ENCODE measurements at regions not wholly inside any gene's neighbourhood (a gene's known extent, or its start where the extent isn't known, plus 50 kb on each side); places are given as distances from the start of the nearest gene placed in this dataset.
A peak's percentile ranks its signal among the peaks of the same experiment; 100 is the strongest.

DNA sequence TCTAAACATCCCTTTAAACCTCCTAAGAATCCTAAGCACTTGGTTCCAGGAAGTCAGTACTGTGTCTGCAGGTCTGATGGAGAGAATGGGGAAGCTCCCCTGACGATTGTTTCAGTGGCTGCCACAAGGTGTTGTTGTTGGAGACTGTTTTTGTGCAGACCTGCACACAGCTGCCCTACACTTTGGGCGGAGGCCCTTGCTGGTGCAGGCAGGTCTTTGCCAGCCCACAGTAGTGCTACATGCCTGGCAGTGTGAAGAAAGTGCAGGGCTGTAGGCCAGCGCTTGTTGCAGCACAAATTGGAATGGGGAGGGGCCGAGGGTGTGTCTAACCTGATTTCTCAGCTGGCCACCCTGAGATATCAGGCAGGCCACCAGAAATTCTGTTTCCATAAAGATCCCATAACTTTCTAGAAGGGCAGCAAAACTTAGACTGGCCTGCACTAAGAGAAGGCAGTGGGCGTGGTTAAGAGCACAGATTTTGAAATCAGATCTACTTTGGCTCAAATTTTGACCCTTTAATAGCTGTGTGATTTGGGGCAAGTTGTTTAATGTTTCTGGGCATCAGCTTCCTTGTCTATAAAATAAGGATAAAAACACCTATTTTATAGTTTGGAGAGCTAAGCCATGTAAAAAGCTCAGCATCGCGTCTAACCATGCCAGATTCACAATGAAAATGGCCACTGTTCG, 83.7 kb upstream of the SLC1A4 start:
- Mint-ChIP-seq H3K27me3 (ENCODE audit: insufficient read depth, unreplicated experiment) (no peaks in the 10 kb centered on the region), H3K36me3 (ENCODE audit: insufficient read depth, unreplicated experiment) (no peaks in the 10 kb centered on the region), H3K4me1 (ENCODE audit: insufficient read depth, unreplicated experiment) (peaks cover 11% of the 10 kb centered on the region), H3K4me3 (ENCODE audit: unreplicated experiment) (no peak overlapping the region), H3K27ac (ENCODE audit: low read depth, unreplicated experiment) (no peak overlapping the region), H3K9me3 (ENCODE audit: unreplicated experiment) (no peaks in the 10 kb centered on the region)
- TF ChIP-seq, protein P1, sequence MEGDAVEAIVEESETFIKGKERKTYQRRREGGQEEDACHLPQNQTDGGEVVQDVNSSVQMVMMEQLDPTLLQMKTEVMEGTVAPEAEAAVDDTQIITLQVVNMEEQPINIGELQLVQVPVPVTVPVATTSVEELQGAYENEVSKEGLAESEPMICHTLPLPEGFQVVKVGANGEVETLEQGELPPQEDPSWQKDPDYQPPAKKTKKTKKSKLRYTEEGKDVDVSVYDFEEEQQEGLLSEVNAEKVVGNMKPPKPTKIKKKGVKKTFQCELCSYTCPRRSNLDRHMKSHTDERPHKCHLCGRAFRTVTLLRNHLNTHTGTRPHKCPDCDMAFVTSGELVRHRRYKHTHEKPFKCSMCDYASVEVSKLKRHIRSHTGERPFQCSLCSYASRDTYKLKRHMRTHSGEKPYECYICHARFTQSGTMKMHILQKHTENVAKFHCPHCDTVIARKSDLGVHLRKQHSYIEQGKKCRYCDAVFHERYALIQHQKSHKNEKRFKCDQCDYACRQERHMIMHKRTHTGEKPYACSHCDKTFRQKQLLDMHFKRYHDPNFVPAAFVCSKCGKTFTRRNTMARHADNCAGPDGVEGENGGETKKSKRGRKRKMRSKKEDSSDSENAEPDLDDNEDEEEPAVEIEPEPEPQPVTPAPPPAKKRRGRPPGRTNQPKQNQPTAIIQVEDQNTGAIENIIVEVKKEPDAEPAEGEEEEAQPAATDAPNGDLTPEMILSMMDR (IDR thresholded peaks at IDR 0.05; ENCODE audit: unreplicated experiment), result no peak
- BruUV-seq (replicated peaks), result no TSS peak
- POLR2A ChIA-PET, result interaction anchor here (0.5 to 2.1 kb wide), 7 partner anchors 12 to 381 kb away, joined by 3 to 12 read pairs (median 3); partner anchors contain the start of genes ACTR2, AFTPH, CEP68 and RAB1A
- CTCF ChIA-PET, result interaction anchor here (0.6 to 1.7 kb wide), 8 partner anchors 9 to 1715 kb away, joined by 3 to 5 read pairs (median 4); no protein-coding TSS in a partner anchor
- intact Hi-C loops (cut with micrococcal nuclease), result no loop called here
- peak; percentile 58 for DNase-seq (ENCODE audit: unreplicated experiment)

DNA sequence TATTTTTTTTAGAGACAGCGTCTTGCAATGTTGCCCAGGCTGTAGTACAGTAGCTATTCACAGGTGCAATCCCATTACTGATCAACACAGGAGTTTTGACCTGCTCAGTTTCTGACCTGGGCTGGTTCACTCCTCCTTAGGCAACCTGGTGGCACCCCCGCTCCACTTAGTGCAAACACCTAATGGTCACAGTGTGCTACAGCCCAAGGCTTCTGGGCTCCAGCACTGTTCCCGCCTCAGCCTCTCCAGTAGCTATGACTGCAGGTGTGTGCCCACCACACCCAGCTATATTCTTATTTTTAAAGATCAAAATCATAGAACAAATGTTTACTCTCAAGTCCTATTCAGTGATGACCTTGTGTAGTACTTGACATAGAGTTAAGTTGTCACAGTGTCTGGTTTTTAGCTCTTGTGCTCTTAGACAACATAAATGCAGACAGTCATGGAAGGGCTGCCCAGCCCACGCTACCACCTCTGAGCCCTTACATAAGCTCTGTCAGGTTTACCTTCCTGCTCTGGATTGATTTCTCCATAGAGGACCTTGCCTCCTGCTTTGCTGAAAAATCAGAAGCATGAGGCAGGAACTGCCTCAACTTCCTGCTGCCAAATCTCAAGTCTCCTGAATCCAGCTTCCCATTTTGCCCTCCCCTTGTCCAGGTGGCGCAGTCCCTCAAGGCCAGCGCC, 82.2 kb upstream of the SLC1A4 start:
- Mint-ChIP-seq H3K4me3 (ENCODE audit: unreplicated experiment) (no peak overlapping the region), H3K4me1 (ENCODE audit: insufficient read depth, unreplicated experiment) (peaks cover 11% of the 10 kb centered on the region), H3K36me3 (ENCODE audit: insufficient read depth, unreplicated experiment) (no peaks in the 10 kb centered on the region), H3K9me3 (ENCODE audit: unreplicated experiment) (no peaks in the 10 kb centered on the region), H3K27ac (ENCODE audit: low read depth, unreplicated experiment) (no peak overlapping the region), H3K27me3 (ENCODE audit: insufficient read depth, unreplicated experiment) (no peaks in the 10 kb centered on the region)
- TF ChIP-seq, protein P1 (IDR thresholded peaks at IDR 0.05; ENCODE audit: unreplicated experiment), result no peak
- BruUV-seq (replicated peaks), result no TSS peak
- no peak for DNase-seq (ENCODE audit: unreplicated experiment)
- POLR2A ChIA-PET, result interaction anchor here (0.6 to 2.1 kb wide), 4 partner anchors 149 to 323 kb away, joined by 3 to 12 read pairs (median 3); partner anchors contain the start of genes ACTR2 and CEP68
- CTCF ChIA-PET, result interaction anchor here (0.5 to 1.7 kb wide), 10 partner anchors 10 to 571 kb away, joined by 3 to 5 read pairs (median 3); no protein-coding TSS in a partner anchor
- intact Hi-C loops (cut with micrococcal nuclease), result no loop called here

DNA sequence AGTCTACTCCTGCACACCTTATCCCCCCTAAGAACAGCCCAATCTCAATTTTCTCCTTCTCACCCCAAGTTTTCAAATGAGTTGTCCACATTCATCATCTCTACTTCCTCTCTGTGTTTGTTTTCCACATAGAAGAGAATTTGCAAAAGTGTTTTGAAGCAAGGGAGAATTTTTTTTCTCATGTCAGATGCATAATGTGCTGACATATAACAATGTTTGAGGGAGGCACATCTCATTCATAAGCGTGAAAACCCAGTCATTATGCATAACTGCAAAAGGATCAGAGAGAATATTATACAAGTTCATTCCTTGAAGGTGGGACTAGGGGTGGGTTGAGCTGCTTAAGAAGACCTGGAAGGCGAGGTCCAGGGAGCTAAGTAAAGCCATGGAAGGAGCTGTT, 80.8 kb upstream of the SLC1A4 start:
- TF ChIP-seq, protein P1 (IDR thresholded peaks at IDR 0.05; ENCODE audit: unreplicated experiment), result no peak
- H3K27ac Mint-ChIP-seq (ENCODE audit: low read depth, unreplicated experiment), result no peak overlapping the region
- BruUV-seq (replicated peaks), result no TSS peak
- DNase-seq (ENCODE audit: unreplicated experiment), result no peak
- H3K4me1 Mint-ChIP-seq (ENCODE audit: insufficient read depth, unreplicated experiment), result peaks cover 11% of the 10 kb centered on the region
- intact Hi-C loops (cut with micrococcal nuclease), result no loop called here
- CTCF ChIA-PET, result interaction anchor here (0.6 to 0.7 kb wide), 2 partner anchors 451 to 1903 kb away, joined by 3 read pairs; no protein-coding TSS in a partner anchor
- POLR2A ChIA-PET, result interaction anchor here (0.5 kb wide), 1 partner anchor 166 kb away, joined by 5 read pairs; no protein-coding TSS in a partner anchor
- H3K9me3 Mint-ChIP-seq (ENCODE audit: unreplicated experiment), result no peaks in the 10 kb centered on the region
- H3K36me3 Mint-ChIP-seq (ENCODE audit: insufficient read depth, unreplicated experiment), result no peaks in the 10 kb centered on the region
- no peaks in the 10 kb centered on the region for H3K27me3 Mint-ChIP-seq (ENCODE audit: insufficient read depth, unreplicated experiment)
- H3K4me3 Mint-ChIP-seq (ENCODE audit: unreplicated experiment), result no peak overlapping the region

DNA sequence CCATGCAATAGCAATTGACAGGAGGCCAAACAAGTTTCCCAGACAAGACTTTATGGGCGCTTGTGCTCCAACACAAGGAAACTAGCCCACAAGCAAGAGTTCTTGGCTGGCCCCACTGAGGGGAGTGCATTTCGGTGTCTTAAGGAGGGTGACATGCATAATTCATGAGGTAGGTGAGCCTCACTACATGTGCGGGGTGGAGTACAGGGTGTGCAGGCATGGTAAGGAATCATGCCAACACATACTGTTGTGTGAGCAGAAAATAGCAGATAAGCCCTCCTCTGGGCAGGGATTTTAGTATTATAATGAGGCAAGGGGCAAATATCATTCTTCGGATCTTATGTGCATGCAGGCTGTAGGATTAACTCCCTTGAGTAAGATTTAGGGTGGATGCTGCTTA, 78.7 kb upstream of the SLC1A4 start:
- Mint-ChIP-seq H3K36me3 (ENCODE audit: insufficient read depth, unreplicated experiment) (no peaks in the 10 kb centered on the region), H3K27ac (ENCODE audit: low read depth, unreplicated experiment) (no peak overlapping the region), H3K4me1 (ENCODE audit: insufficient read depth, unreplicated experiment) (peaks cover 6% of the 10 kb centered on the region), H3K9me3 (ENCODE audit: unreplicated experiment) (no peaks in the 10 kb centered on the region), H3K27me3 (ENCODE audit: insufficient read depth, unreplicated experiment) (no peaks in the 10 kb centered on the region), H3K4me3 (ENCODE audit: unreplicated experiment) (no peak overlapping the region)
- ChIA-PET CTCF (interaction anchor here (0.6 to 1.0 kb wide), 2 partner anchors 130 to 132 kb away, joined by 3 to 4 read pairs; no protein-coding TSS in a partner anchor), POLR2A (no interaction called here)
- intact Hi-C loops (cut with micrococcal nuclease), result no loop called here
- TF ChIP-seq, protein P1 (IDR thresholded peaks at IDR 0.05; ENCODE audit: unreplicated experiment), result no peak
- DNase-seq (ENCODE audit: unreplicated experiment), result no peak
- no TSS peak for BruUV-seq (replicated peaks)
